RWPE2 (cell line): ENCODE measurements at regions not wholly inside any gene's neighbourhood (a gene's known extent, or its start where the extent isn't known, plus 50 kb on each side); places are given as distances from the start of the nearest gene placed in this dataset.
"Not testable (repeated sequence)": the region's sequence is repeated elsewhere in the genome, so short reads cannot be mapped to it uniquely, and the experiment has no call there.

Source experiments
- ATAC-seq: fragments of 200-7000 bp; cut with Tn5 transposase; 3 replicates; pipeline ENCODE4 v1.9.1; 2021; ENCODE audit warnings: low read depth
- DNase-seq: peaks from one replicate; pipeline ENCODE4 v3.0.0-alpha.2; 2020; ENCODE audit warnings: low spot score
- H3K27ac ChIP-seq: fragments of 450-650 bp; 2 replicates; pipeline ENCODE4 v1.5.1; 2017; ENCODE audit warnings: mild to moderate bottlenecking; ENCODE audit not compliant: poor library complexity, severe bottlenecking
- H3K27me3 ChIP-seq: fragments of 250-450 bp; sonication (Bioruptor Pico); 2 replicates; pipeline ENCODE4 v1.5.1; 2021; ENCODE audit warnings: mild to moderate bottlenecking, moderate library complexity; ENCODE audit not compliant: insufficient read depth, poor library complexity, severe bottlenecking
- H3K36me3 ChIP-seq: fragments of 250-450 bp; sonication (Bioruptor Pico); 2 replicates; pipeline ENCODE4 v1.5.1; 2020; ENCODE audit warnings: low read depth, mild to moderate bottlenecking, moderate library complexity
- H3K4me1 ChIP-seq: fragments of 250-450 bp; sonication (Bioruptor Pico); 2 replicates; pipeline ENCODE4 v1.5.1; 2021; ENCODE audit warnings: mild to moderate bottlenecking, moderate library complexity; ENCODE audit not compliant: insufficient read depth, poor library complexity, severe bottlenecking
- H3K4me3 ChIP-seq: fragments of 250-450 bp; sonication (Bioruptor Pico); 2 replicates; pipeline ENCODE4 v1.5.1; 2021; ENCODE audit warnings: mild to moderate bottlenecking, moderate library complexity; ENCODE audit not compliant: severe bottlenecking
- H3K9me3 ChIP-seq: fragments of 250-450 bp; sonication (Bioruptor Pico); 2 replicates; pipeline ENCODE4 v1.5.1; 2021; ENCODE audit warnings: mild to moderate bottlenecking, moderate library complexity; ENCODE audit not compliant: severe bottlenecking
- CTCF ChIP-seq: fragments of 450-650 bp; IDR thresholded peaks from one replicate; pipeline ENCODE4 v1.5.1; 2017; ENCODE audit warnings: mild to moderate bottlenecking, moderate library complexity; ENCODE audit not compliant: poor library complexity, severe bottlenecking

GRCh38 chr7:79608005-79608404, 154.5 kb upstream of the MAGI2 start:
- TF ChIP-seq CTCF = no peak
- ATAC-seq = no peak
- no peak for DNase-seq
- Histone ChIP-seq H3K36me3 (no peaks in the 10 kb centered on the region), H3K27me3 (no peaks in the 10 kb centered on the region), H3K9me3 (no peaks in the 10 kb centered on the region), H3K4me3 (no peak overlapping the region), H3K4me1 (no peaks in the 10 kb centered on the region), H3K27ac (no peak overlapping the region)

DNA sequence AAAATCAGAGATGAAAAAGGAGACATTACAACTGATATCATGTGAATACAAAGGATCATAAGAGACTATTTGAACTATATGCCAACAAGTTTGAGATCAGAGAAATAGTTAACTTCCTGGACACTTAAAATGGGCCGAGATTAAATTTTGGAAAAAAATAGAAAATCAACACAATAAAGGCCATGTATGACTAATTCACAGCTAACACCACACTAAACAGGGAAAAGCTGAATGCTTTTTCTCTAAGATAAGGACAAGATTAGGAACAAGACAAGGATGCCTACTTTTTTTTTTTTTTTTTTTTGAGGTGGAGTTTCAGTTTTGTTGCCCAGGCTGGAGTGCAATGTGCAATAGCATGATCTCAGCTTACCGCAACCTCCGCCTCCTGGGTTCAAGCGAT, 151.4 kb upstream of the MAGI2 start:
- DNase-seq (no peak), ATAC-seq (no peak)
- no peaks in the 10 kb centered on the region for H3K36me3 ChIP-seq
- no peaks in the 10 kb centered on the region for H3K9me3 ChIP-seq
- H3K27ac ChIP-seq = no peak overlapping the region
- no peak overlapping the region for H3K4me3 ChIP-seq
- TF ChIP-seq CTCF = no peak
- H3K27me3 ChIP-seq = no peaks in the 10 kb centered on the region
- H3K4me1 ChIP-seq = no peaks in the 10 kb centered on the region

GRCh38 chr7:79598351-79598750, 144.9 kb upstream of the MAGI2 start:
- Histone ChIP-seq H3K27ac (no peak overlapping the region), H3K9me3 (no peaks in the 10 kb centered on the region), H3K4me1 (no peaks in the 10 kb centered on the region), H3K36me3 (no peaks in the 10 kb centered on the region), H3K27me3 (no peaks in the 10 kb centered on the region), H3K4me3 (no peak overlapping the region)
- no peak for TF ChIP-seq CTCF
- DNase-seq (no peak), ATAC-seq (no peak)

DNA sequence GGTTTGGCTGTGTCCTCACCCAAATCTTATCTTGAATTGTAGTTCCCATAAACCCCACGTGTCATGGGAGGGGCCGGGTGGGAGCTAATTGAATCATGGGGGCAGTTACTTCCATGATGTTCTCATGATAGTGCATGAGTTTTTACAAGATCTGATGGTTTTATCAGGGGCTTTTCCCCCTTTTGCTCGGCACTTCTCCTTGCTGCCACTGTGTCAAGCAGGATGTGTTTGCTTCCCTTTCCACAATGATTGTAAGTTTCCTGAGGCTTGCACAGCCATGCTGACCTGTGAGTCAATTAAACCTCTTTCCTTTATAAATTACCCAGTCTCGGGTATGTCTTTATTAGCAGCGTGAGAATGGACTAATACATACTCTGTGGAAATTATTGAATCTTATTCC, 141.2 kb upstream of the MAGI2 start:
- not testable (repeated sequence) for H3K27ac ChIP-seq, H3K4me3 ChIP-seq, H3K27me3 ChIP-seq, ATAC-seq, H3K4me1 ChIP-seq, H3K9me3 ChIP-seq, H3K36me3 ChIP-seq, DNase-seq

DNA sequence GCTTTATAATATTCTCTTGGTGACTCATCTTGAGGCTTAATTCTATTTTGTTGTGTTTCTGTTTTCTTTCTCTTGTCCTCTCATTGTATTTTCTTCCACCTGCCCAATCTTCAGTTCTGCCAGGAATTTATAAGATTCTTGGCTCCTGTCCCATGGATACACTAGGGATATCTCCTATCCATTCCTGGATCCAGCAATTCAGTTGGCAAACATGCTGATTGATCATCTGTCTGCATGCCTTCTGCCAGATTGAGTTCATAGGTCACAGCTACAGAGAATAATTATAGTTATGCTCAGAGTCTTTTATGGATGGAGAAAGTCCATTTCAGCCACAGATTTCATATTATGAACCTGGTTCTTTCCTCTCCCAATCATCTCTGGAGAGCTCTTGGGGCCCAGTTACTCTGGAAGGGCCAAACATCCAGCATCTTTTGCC, 140.4 kb upstream of the MAGI2 start:
- Histone ChIP-seq H3K9me3 (no peaks in the 10 kb centered on the region), H3K4me3 (no peak overlapping the region), H3K27me3 (no peaks in the 10 kb centered on the region), H3K4me1 (no peaks in the 10 kb centered on the region), H3K27ac (no peak overlapping the region), H3K36me3 (no peaks in the 10 kb centered on the region)
- DNase-seq = no peak
- ATAC-seq = no peak
- TF ChIP-seq CTCF = no peak
